AG09309 (cell line): ENCODE measurements at regions not wholly inside any gene's neighbourhood (a gene's known extent, or its start where the extent isn't known, plus 50 kb on each side); places are given as distances from the start of the nearest gene placed in this dataset.

Source experiments
- DNase-seq: peaks from one replicate; pipeline ENCODE4 v3.0.0-alpha.2; 2010; ENCODE audit warnings: low read depth
- H3K4me3 ChIP-seq: 2 replicates; pipeline ENCODE4 v1.5.1; 2011; ENCODE audit warnings: mild to moderate bottlenecking, low read depth, low read length, moderate library complexity; ENCODE audit not compliant: control insufficient read depth
- CTCF ChIP-seq: IDR thresholded peaks from 2 replicates; pipeline ENCODE4 v1.5.1; 2011; ENCODE audit warnings: mild to moderate bottlenecking, low read depth, low read length, inconsistent platforms; ENCODE audit not compliant: insufficient read depth, control insufficient read depth; ENCODE audit errors: missing control alignments

GRCh38 chr13:64528838-64529237 lies 2701.3 kb downstream of the PCDH9 start:
- H3K4me3 ChIP-seq: no peak overlapping the region
- no peak for TF ChIP-seq CTCF
- DNase-seq: no peak

GRCh38 chr13:64527561-64527960 lies 2702.6 kb downstream of the PCDH9 start:
- TF ChIP-seq CTCF: no peak
- no peak overlapping the region for H3K4me3 ChIP-seq
- no peak for DNase-seq

- TF ChIP-seq CTCF: no peak
- no peak for DNase-seq
- no peak overlapping the region for H3K4me3 ChIP-seq
Observed at GRCh38 chr13:64525687-64526086, 2704.4 kb downstream of the PCDH9 start.

GRCh38 chr13:64510747-64511146 lies 2719.4 kb downstream of the PCDH9 start:
- DNase-seq: no peak
- H3K4me3 ChIP-seq: no peak overlapping the region
- TF ChIP-seq CTCF: no peak

- no peak for TF ChIP-seq CTCF
- no peak for DNase-seq
- H3K4me3 ChIP-seq: no peak overlapping the region
Observed at GRCh38 chr13:64506246-64506645, 2723.9 kb downstream of the PCDH9 start.

GRCh38 chr13:64505336-64505910 lies 2724.7 kb downstream of the PCDH9 start:
- DNase-seq: no peak
- no peak for TF ChIP-seq CTCF
- no peak overlapping the region for H3K4me3 ChIP-seq

GRCh38 chr13:64488731-64489130 lies 2741.4 kb downstream of the PCDH9 start:
- H3K4me3 ChIP-seq: no peak overlapping the region
- no peak for DNase-seq
- TF ChIP-seq CTCF: no peak
